K562 (cell line): ENCODE measurements at regions not wholly inside any gene's neighbourhood (a gene's known extent, or its start where the extent isn't known, plus 50 kb on each side); places are given as distances from the start of the nearest gene placed in this dataset.

Experiments used
- BHLHE40 ChIP-seq: IDR thresholded peaks from 2 replicates; pipeline ENCODE4 v1.6.1; 2011; ENCODE audit warnings: low read length, improper control_type of control experiment
- CBX1 ChIP-seq: sonication (generic); IDR thresholded peaks from 2 replicates; pipeline ENCODE4 v1.6.1; 2016; ENCODE audit warnings: antibody characterized with exemption, low read depth, mild to moderate bottlenecking
- CTCF ChIP-seq, 3 experiments: IDR thresholded peaks in 2 of 3; conservative IDR thresholded peaks in 1 of 3; 2 replicates each; pipeline ENCODE4 v1.5.1; 2011 to 2012; ENCODE audit warnings: low read length in 3 of 3, mild to moderate bottlenecking in 3 of 3, control low read depth in 2 of 3, improper control_type of control experiment in 1 of 3, inconsistent platforms in 1 of 3, low read depth in 1 of 3, mixed read lengths in 1 of 3, moderate library complexity in 1 of 3; ENCODE audit not compliant: insufficient read depth in 2 of 3
- ELK1 ChIP-seq: sonication (generic); formaldehyde crosslinking; IDR thresholded peaks from 2 replicates; pipeline ENCODE4 v1.8.1; 2022; ENCODE audit warnings: missing genetic modification reagents
- EWSR1 ChIP-seq: fragments of 450-650 bp; IDR thresholded peaks from 2 replicates; pipeline ENCODE4 v1.6.1; 2018; ENCODE audit warnings: borderline replicate concordance, mild to moderate bottlenecking, low read depth, moderate library complexity; ENCODE audit not compliant: partially characterized antibody
- FOXK2 ChIP-seq, 2 experiments: fragments of 450-650 bp; IDR thresholded peaks in 1 of 2; conservative IDR thresholded peaks in 1 of 2; 2 replicates each; pipeline ENCODE4 v1.6.1; 2016; ENCODE audit warnings: low read depth in 2 of 2, mild to moderate bottlenecking in 1 of 2
- FOXP1 ChIP-seq: sonication (generic); formaldehyde crosslinking; IDR thresholded peaks from 2 replicates; pipeline ENCODE4 v1.8.0; 2022; ENCODE audit warnings: mild to moderate bottlenecking, missing genetic modification reagents
- NR0B1 ChIP-seq: fragments of 450-650 bp; IDR thresholded peaks from one replicate; pipeline ENCODE4 v1.6.1; 2018; ENCODE audit warnings: mild to moderate bottlenecking, moderate library complexity; ENCODE audit not compliant: partially characterized antibody
- PML ChIP-seq: IDR thresholded peaks from 2 replicates; pipeline ENCODE4 v1.6.1; 2012; ENCODE audit warnings: low read length, inconsistent platforms
- THRB ChIP-seq: fragments of 450-650 bp; formaldehyde crosslinking; conservative IDR thresholded peaks from 2 replicates; pipeline ENCODE4 v1.4.0; 2022; ENCODE audit warnings: mild to moderate bottlenecking, missing genetic modification characterization
- ZBTB34 ChIP-seq: fragments of 250-450 bp; sonication (Bioruptor Pico); IDR thresholded peaks from 2 replicates; pipeline ENCODE4 v1.8.0; 2021; ENCODE audit warnings: mild to moderate bottlenecking, moderate library complexity

GRCh38 chr4:77493829-77494551 is 111.6 kb upstream of the CXCL13 start:
- TF ChIP-seq FOXP1 (CRISPR knock-in tag), result no peak
- TF ChIP-seq CTCF (IDR thresholded peaks at IDR 0.05 in 2 of 3, conservative IDR thresholded peaks at IDR 0.05 in 1 of 3; ENCODE audit: insufficient read depth in 2 of 3, low read depth in 1 of 3, low read length in 3 of 3), result no peak
- TF ChIP-seq ZBTB34, result no peak
- TF ChIP-seq BHLHE40, result no peak
- no peak for TF ChIP-seq PML
- TF ChIP-seq FOXK2 (conservative IDR thresholded peaks at IDR 0.05 in 1 of 2, IDR thresholded peaks at IDR 0.05 in 1 of 2; ENCODE audit: low read depth in 2 of 2), result no peak
- TF ChIP-seq EWSR1, result no peak
- no peak for TF ChIP-seq NR0B1
- TF ChIP-seq ELK1 (CRISPR knock-in tag), result no peak
- TF ChIP-seq THRB, result no peak
- no peak for TF ChIP-seq CBX1
